IMR-90 (cell line): ENCODE measurements at regions not wholly inside any gene's neighbourhood (a gene's known extent, or its start where the extent isn't known, plus 50 kb on each side); places are given as distances from the start of the nearest gene placed in this dataset.

ENCODE experiments used
- ATAC-seq: fragments of 200-7000 bp; cut with Tn5 transposase; 2 replicates; pipeline ENCODE4 v1.9.1; 2020; ENCODE audit warnings: low read depth, mild to moderate bottlenecking, moderate library complexity
- BruUV-seq: library from RNA; stranded (reverse); fragments of 400-500 nt; replicated peaks from 2 replicates; lab custom pipeline; 2021; lab: Mats Ljungman, UMichigan
- CTCF ChIA-PET: fragments of 300-600 bp; formaldehyde crosslinking; extraction: SDS; loops from one replicate; lab custom pipeline; 2021; ENCODE audit warnings: antibody characterized with exemption; lab: Yijun Ruan, JAX
- POLR2A ChIA-PET: fragments of 300-600 bp; sonication (Branson Sonifier 250); formaldehyde crosslinking; loops from one replicate; lab custom pipeline; 2022; ENCODE audit warnings: antibody characterized with exemption; ENCODE audit not compliant: unreplicated experiment; lab: Charles Lee
- DNase-seq: peaks from one replicate; pipeline ENCODE4 v3.0.0; 2013
- H2AFZ ChIP-seq: replicated peaks from 2 replicates; pipeline ENCODE3; 2013; ENCODE audit warnings: low read length, mild to moderate bottlenecking; ENCODE audit not compliant: poor library complexity
- H2AK5ac ChIP-seq: 2 replicates; pipeline ENCODE4 v1.6.1; 2013; ENCODE audit warnings: low read depth, low read length, inconsistent platforms
- H2AK9ac ChIP-seq: replicated peaks from 2 replicates; pipeline ENCODE3; 2013; ENCODE audit warnings: mild to moderate bottlenecking, low read depth, low read length, moderate library complexity; ENCODE audit not compliant: poor library complexity
- H2BK120ac ChIP-seq: 2 replicates; pipeline ENCODE4 v1.6.1; 2013; ENCODE audit warnings: low read depth, low read length, inconsistent platforms
- H2BK15ac ChIP-seq: 3 replicates; pipeline ENCODE4 v1.6.1; 2013; ENCODE audit warnings: low read depth, low read length, inconsistent platforms
- H2BK20ac ChIP-seq: 2 replicates; pipeline ENCODE4 v1.6.1; 2013; ENCODE audit warnings: low read depth, mild to moderate bottlenecking, inconsistent platforms, low read length, moderate library complexity
- H2BK5ac ChIP-seq: 2 replicates; pipeline ENCODE4 v1.6.1; 2013; ENCODE audit warnings: mild to moderate bottlenecking, low read depth, low read length, inconsistent platforms; ENCODE audit not compliant: poor library complexity, severe bottlenecking
- H3K14ac ChIP-seq: replicated peaks from 2 replicates; pipeline ENCODE4 v1.6.1; 2013; ENCODE audit warnings: low read depth, low read length, inconsistent platforms
- H3K18ac ChIP-seq: 2 replicates; pipeline ENCODE4 v1.6.1; 2013; ENCODE audit warnings: low read depth, low read length, control low read depth
- H3K23ac ChIP-seq: 2 replicates; pipeline ENCODE4 v1.6.1; 2013; ENCODE audit warnings: low read depth, low read length, inconsistent platforms
- H3K27ac ChIP-seq: 2 replicates; pipeline ENCODE4 v1.5.1; 2013; ENCODE audit warnings: mild to moderate bottlenecking, control low read depth, low read length; ENCODE audit not compliant: insufficient read depth
- H3K27me3 ChIP-seq: 2 replicates; pipeline ENCODE4 v1.6.1; 2013; ENCODE audit warnings: low read length; ENCODE audit not compliant: control insufficient read depth, insufficient read depth
- H3K36me3 ChIP-seq: 2 replicates; pipeline ENCODE4 v1.6.1; 2013; ENCODE audit warnings: low read length, mixed read lengths; ENCODE audit not compliant: control insufficient read depth, insufficient read depth
- H3K4ac ChIP-seq: 2 replicates; pipeline ENCODE4 v1.6.1; 2013; ENCODE audit warnings: low read depth, low read length, inconsistent platforms
- H3K4me1 ChIP-seq: 2 replicates; pipeline ENCODE4 v1.6.1; 2013; ENCODE audit warnings: low read length, mixed read lengths; ENCODE audit not compliant: control insufficient read depth, insufficient read depth
- H3K4me2 ChIP-seq: 2 replicates; pipeline ENCODE4 v1.6.1; 2013; ENCODE audit warnings: low read depth, mild to moderate bottlenecking, control low read depth, low read length, moderate library complexity
- H3K4me3 ChIP-seq: 2 replicates; pipeline ENCODE4 v1.5.1; 2013; ENCODE audit warnings: low read depth, mild to moderate bottlenecking, control low read depth, low read length, moderate library complexity; ENCODE audit not compliant: insufficient read depth
- H3K56ac ChIP-seq: 2 replicates; pipeline ENCODE4 v1.6.1; 2013; ENCODE audit warnings: low read length, inconsistent platforms; ENCODE audit not compliant: insufficient read depth; ENCODE audit errors: extremely low read depth
- H3K79me1 ChIP-seq, 2 experiments: 2 replicates each; pipeline ENCODE4 v1.6.1; 2013; ENCODE audit warnings: low read length in 2 of 2, inconsistent platforms in 1 of 2, low read depth in 1 of 2
- H3K9ac ChIP-seq: 2 replicates; pipeline ENCODE4 v1.6.1; 2013; ENCODE audit warnings: low read depth, low read length, control low read depth
- H3K9me1 ChIP-seq: 2 replicates; pipeline ENCODE4 v1.6.1; 2013; ENCODE audit warnings: low read length, inconsistent platforms; ENCODE audit not compliant: insufficient read depth
- H3K9me3 ChIP-seq: 2 replicates; pipeline ENCODE4 v1.6.1; 2013; ENCODE audit warnings: low read length; ENCODE audit not compliant: control insufficient read depth, insufficient read depth
- H4K20me1 ChIP-seq: 2 replicates; pipeline ENCODE4 v1.6.1; 2013; ENCODE audit warnings: low read length, inconsistent platforms; ENCODE audit not compliant: insufficient read depth
- H4K5ac ChIP-seq: 2 replicates; pipeline ENCODE4 v1.6.1; 2013; ENCODE audit warnings: mild to moderate bottlenecking, low read depth, low read length, control low read depth
- H4K8ac ChIP-seq, 2 experiments: 2 replicates each; pipeline ENCODE4 v1.6.1; 2013; ENCODE audit warnings: low read depth in 2 of 2, low read length in 2 of 2, control low read depth in 1 of 2, inconsistent platforms in 1 of 2
- H4K91ac ChIP-seq: 2 replicates; pipeline ENCODE4 v1.6.1; 2013; ENCODE audit warnings: low read depth, low read length, inconsistent platforms; ENCODE audit not compliant: insufficient read depth
- BHLHE40 ChIP-seq: fragments of 150-350 bp; IDR thresholded peaks from 2 replicates; pipeline ENCODE4 v1.6.1; 2016; ENCODE audit warnings: mild to moderate bottlenecking, low read depth, low read length
- CHD1 ChIP-seq: IDR thresholded peaks from 2 replicates; pipeline ENCODE4 v1.6.1; 2012; ENCODE audit warnings: low read depth, low read length, improper control_type of control experiment
- MAFK ChIP-seq: IDR thresholded peaks from 2 replicates; pipeline ENCODE4 v1.6.1; 2012; ENCODE audit warnings: low read depth, low read length, improper control_type of control experiment
- MAZ ChIP-seq: IDR thresholded peaks from 2 replicates; pipeline ENCODE4 v1.6.1; 2012; ENCODE audit warnings: low read depth, mild to moderate bottlenecking, low read length, improper control_type of control experiment, moderate library complexity, borderline replicate concordance
- MXI1 ChIP-seq: IDR thresholded peaks from 2 replicates; pipeline ENCODE4 v1.6.1; 2012; ENCODE audit warnings: low read depth, mild to moderate bottlenecking, low read length, moderate library complexity, borderline replicate concordance
- NFE2L2 ChIP-seq: fragments of 150-350 bp; IDR thresholded peaks from 2 replicates; pipeline ENCODE4 v1.6.1; 2016; ENCODE audit warnings: low read depth, mild to moderate bottlenecking, low read length
- POLR2A ChIP-seq: IDR thresholded peaks from 2 replicates; pipeline ENCODE4 v1.6.1; 2012; ENCODE audit warnings: mild to moderate bottlenecking, low read depth, low read length
- RAD21 ChIP-seq: IDR thresholded peaks from 2 replicates; pipeline ENCODE4 v1.6.1; 2012; ENCODE audit warnings: low read length, improper control_type of control experiment
- RCOR1 ChIP-seq: IDR thresholded peaks from 2 replicates; pipeline ENCODE4 v1.6.1; 2012; ENCODE audit warnings: mild to moderate bottlenecking, low read length, improper control_type of control experiment; ENCODE audit not compliant: insufficient replicate concordance
- RFX5 ChIP-seq: IDR thresholded peaks from 2 replicates; pipeline ENCODE4 v1.8.0; 2012; ENCODE audit warnings: low read depth, mild to moderate bottlenecking, low read length, moderate library complexity
- WGBS, 2 experiments: methylation state at CpG; one replicate each; pipeline versions ENCODE4 v1.1.5 to v1.1.7; 2013; ENCODE audit warnings: missing lambda C conversion rate in 2 of 2; ENCODE audit not compliant: insufficient read length in 1 of 2; ENCODE audit errors: extremely low coverage in 2 of 2; 5-methylcytosine and 5-hydroxymethylcytosine counted together
- dilution Hi-C: fragments of 300-500 bp; cut with HindIII; formaldehyde crosslinking; loops from one replicate; pipeline ENCODE4 v1.14.3; 2018; ENCODE audit warnings: low sequenced_read_pairs; ENCODE audit not compliant: unreplicated experiment
- in situ Hi-C: fragments of 300-500 bp; cut with MboI; formaldehyde crosslinking; loops from 3 replicates; pipeline ENCODE4 v1.14.3; 2019; ENCODE audit warnings: low sequenced_read_pairs, inconsistent platforms, mixed read lengths
- intact Hi-C: fragments of 100-400 bp; cut with micrococcal nuclease; formaldehyde crosslinking; loops from 2 replicates; pipeline ENCODE4 v1.10.0; 2022
- TF ChIP-seq, protein P1 (sequence below): conservative IDR thresholded peaks from 2 replicates; pipeline ENCODE4 v1.5.1; 2012; ENCODE audit warnings: mild to moderate bottlenecking, low read depth, low read length, improper control_type of control experiment
- TF ChIP-seq, protein P2 (sequence below): fragments of 150-350 bp; IDR thresholded peaks from 2 replicates; pipeline ENCODE4 v1.6.1; 2017; ENCODE audit warnings: mild to moderate bottlenecking, antibody characterized with exemption, low read length, low read depth
- TF ChIP-seq, protein P3 (sequence below): fragments of 150-350 bp; IDR thresholded peaks from 2 replicates; pipeline ENCODE4 v1.6.1; 2016; ENCODE audit warnings: low read depth, mild to moderate bottlenecking, low read length, moderate library complexity, borderline replicate concordance

DNA sequence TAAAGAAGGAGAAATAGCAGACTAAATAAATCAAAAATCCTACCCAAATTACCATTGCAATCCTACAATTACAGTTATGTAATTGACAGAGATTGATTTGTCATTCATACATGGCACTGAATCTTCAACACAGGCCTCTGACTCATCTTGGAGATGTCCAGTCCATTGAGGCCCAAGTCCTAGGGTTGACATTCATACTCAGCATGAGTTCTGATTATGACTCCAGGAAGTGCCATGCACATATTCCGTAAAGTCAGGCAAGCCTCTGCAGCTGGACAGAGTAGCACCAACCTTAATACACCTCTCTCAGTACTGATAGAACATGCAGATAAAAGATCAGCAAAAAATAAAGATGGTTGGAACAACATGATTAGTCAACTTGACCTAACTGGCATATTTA lies 353.7 kb upstream of the NFE2L3 start:
- TF ChIP-seq, protein P1, sequence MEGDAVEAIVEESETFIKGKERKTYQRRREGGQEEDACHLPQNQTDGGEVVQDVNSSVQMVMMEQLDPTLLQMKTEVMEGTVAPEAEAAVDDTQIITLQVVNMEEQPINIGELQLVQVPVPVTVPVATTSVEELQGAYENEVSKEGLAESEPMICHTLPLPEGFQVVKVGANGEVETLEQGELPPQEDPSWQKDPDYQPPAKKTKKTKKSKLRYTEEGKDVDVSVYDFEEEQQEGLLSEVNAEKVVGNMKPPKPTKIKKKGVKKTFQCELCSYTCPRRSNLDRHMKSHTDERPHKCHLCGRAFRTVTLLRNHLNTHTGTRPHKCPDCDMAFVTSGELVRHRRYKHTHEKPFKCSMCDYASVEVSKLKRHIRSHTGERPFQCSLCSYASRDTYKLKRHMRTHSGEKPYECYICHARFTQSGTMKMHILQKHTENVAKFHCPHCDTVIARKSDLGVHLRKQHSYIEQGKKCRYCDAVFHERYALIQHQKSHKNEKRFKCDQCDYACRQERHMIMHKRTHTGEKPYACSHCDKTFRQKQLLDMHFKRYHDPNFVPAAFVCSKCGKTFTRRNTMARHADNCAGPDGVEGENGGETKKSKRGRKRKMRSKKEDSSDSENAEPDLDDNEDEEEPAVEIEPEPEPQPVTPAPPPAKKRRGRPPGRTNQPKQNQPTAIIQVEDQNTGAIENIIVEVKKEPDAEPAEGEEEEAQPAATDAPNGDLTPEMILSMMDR = no peak
- TF ChIP-seq BHLHE40 = no peak
- TF ChIP-seq RAD21 = no peak
- no peak for TF ChIP-seq NFE2L2
- no peak for TF ChIP-seq RFX5
- TF ChIP-seq RCOR1 = no peak
- TF ChIP-seq MAFK = no peak
- TF ChIP-seq, protein P2, sequence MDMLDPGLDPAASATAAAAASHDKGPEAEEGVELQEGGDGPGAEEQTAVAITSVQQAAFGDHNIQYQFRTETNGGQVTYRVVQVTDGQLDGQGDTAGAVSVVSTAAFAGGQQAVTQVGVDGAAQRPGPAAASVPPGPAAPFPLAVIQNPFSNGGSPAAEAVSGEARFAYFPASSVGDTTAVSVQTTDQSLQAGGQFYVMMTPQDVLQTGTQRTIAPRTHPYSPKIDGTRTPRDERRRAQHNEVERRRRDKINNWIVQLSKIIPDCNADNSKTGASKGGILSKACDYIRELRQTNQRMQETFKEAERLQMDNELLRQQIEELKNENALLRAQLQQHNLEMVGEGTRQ = no peak
- no peak for TF ChIP-seq CHD1
- TF ChIP-seq, protein P3, sequence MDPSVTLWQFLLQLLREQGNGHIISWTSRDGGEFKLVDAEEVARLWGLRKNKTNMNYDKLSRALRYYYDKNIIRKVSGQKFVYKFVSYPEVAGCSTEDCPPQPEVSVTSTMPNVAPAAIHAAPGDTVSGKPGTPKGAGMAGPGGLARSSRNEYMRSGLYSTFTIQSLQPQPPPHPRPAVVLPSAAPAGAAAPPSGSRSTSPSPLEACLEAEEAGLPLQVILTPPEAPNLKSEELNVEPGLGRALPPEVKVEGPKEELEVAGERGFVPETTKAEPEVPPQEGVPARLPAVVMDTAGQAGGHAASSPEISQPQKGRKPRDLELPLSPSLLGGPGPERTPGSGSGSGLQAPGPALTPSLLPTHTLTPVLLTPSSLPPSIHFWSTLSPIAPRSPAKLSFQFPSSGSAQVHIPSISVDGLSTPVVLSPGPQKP = no peak
- TF ChIP-seq POLR2A = no peak
- TF ChIP-seq MAZ = no peak
- TF ChIP-seq MXI1 = no peak
- dilution Hi-C loops = no loop called here
- Histone ChIP-seq H3K4me2 (no peak overlapping the region), H3K18ac (no peak overlapping the region), H4K20me1 (no peaks in the 10 kb centered on the region), H3K9ac (no peak overlapping the region), H2AK5ac (no peak overlapping the region), H3K27me3 (no peaks in the 10 kb centered on the region), H3K23ac (no peak overlapping the region), H3K27ac (no peak overlapping the region), H2BK20ac (no peak overlapping the region), H3K4me1 (no peaks in the 10 kb centered on the region; the same call in 1 of the 2 replicates), H3K4me3 (no peak overlapping the region), H2BK120ac (no peak overlapping the region), H2BK5ac (no peak overlapping the region), H2AK9ac (no peak overlapping the region), H3K79me1 (no peaks in the 10 kb centered on the region), H3K9me1 (no peaks in the 10 kb centered on the region; the same call in 1 of the 2 replicates), H2BK15ac (no peak overlapping the region), H4K8ac (no peak overlapping the region), H4K91ac (no peak overlapping the region), H2AFZ (no peak overlapping the region), H3K14ac (no peak overlapping the region), H3K9me3 (no peaks in the 10 kb centered on the region), H4K5ac (no peak overlapping the region), H3K4ac (no peak overlapping the region), H3K56ac (no peak overlapping the region), H3K36me3 (no peaks in the 10 kb centered on the region)
- ATAC-seq (no peak), DNase-seq (no peak)
- intact Hi-C loops = no loop called here
- no CpG with 5 or more reads among the region's 1 CpG for WGBS, 2 experiments
- ChIA-PET POLR2A (no interaction called here), CTCF (no interaction called here)
- BruUV-seq = no TSS peak
- in situ Hi-C loops = no loop called here
